ENCODE measurements at regions not wholly inside any gene's neighbourhood (a gene's known extent, or its start where the extent isn't known, plus 50 kb on each side); places are given as distances from the start of the nearest gene placed in this dataset.
"Not testable (repeated sequence)": the region's sequence is repeated elsewhere in the genome, so short reads cannot be mapped to it uniquely, and the experiment has no call there.

GRCh38 chr12:67096533-67097318 lies 172.4 kb upstream of the CAND1 start:
- no peaks in the 10 kb centered on the region for H3K4me1 ChIP-seq
- no peak overlapping the region for H3K4me3 ChIP-seq
- TF ChIP-seq POLR2A (IDR thresholded peaks at IDR 0.05): no peak
- TF ChIP-seq CTCF (IDR thresholded peaks at IDR 0.05): no peak
- peak in 1 of 2 donors; percentile 36 for TF ChIP-seq POLR2AphosphoS5 (IDR thresholded peaks at IDR 0.05; ENCODE audit: insufficient read depth in 1 of 2, low read depth in 1 of 2)
- DNase-seq (ENCODE audit: extremely low spot score in 2 of 2): no peak
- H3K9me3 ChIP-seq: no peaks in the 10 kb centered on the region
- H3K27ac ChIP-seq: no peak overlapping the region
- H3K27me3 ChIP-seq: no peaks in the 10 kb centered on the region
- intact Hi-C loops (cut with DNase I): no loop called here
- no peaks in the 10 kb centered on the region for H3K36me3 ChIP-seq

GRCh38 chr12:67099858-67100257 lies 169.3 kb upstream of the CAND1 start:
- intact Hi-C loops (cut with DNase I): no loop called here
- Histone ChIP-seq H3K4me3 (no peak overlapping the region), H3K36me3 (no peaks in the 10 kb centered on the region), H3K27ac (no peak overlapping the region), H3K27me3 (no peaks in the 10 kb centered on the region), H3K4me1 (no peaks in the 10 kb centered on the region), H3K9me3 (no peaks in the 10 kb centered on the region)
- TF ChIP-seq CTCF (IDR thresholded peaks at IDR 0.05) (no peak), POLR2A (IDR thresholded peaks at IDR 0.05) (no peak), POLR2AphosphoS5 (IDR thresholded peaks at IDR 0.05; ENCODE audit: insufficient read depth in 1 of 2, low read depth in 1 of 2) (no peak)
- DNase-seq (ENCODE audit: extremely low spot score in 2 of 2): no peak

GRCh38 chr12:67103521-67103920 lies 165.6 kb upstream of the CAND1 start:
- no peak for DNase-seq (ENCODE audit: extremely low spot score in 2 of 2)
- Histone ChIP-seq H3K9me3 (no peaks in the 10 kb centered on the region), H3K4me1 (no peaks in the 10 kb centered on the region), H3K27ac (no peak overlapping the region), H3K36me3 (no peaks in the 10 kb centered on the region), H3K27me3 (no peaks in the 10 kb centered on the region), H3K4me3 (no peak overlapping the region)
- TF ChIP-seq CTCF (IDR thresholded peaks at IDR 0.05) (no peak), POLR2A (IDR thresholded peaks at IDR 0.05) (no peak), POLR2AphosphoS5 (IDR thresholded peaks at IDR 0.05; ENCODE audit: insufficient read depth in 1 of 2, low read depth in 1 of 2) (no peak)
- intact Hi-C loops (cut with DNase I): no loop called here

- H3K4me1 ChIP-seq: no peaks in the 10 kb centered on the region
- H3K36me3 ChIP-seq: no peaks in the 10 kb centered on the region
- H3K4me3 ChIP-seq: no peak overlapping the region
- DNase-seq (ENCODE audit: extremely low spot score in 2 of 2): no peak
- H3K9me3 ChIP-seq: no peaks in the 10 kb centered on the region
- H3K27ac ChIP-seq: no peak overlapping the region
- intact Hi-C loops (cut with DNase I): no loop called here
- TF ChIP-seq POLR2A (IDR thresholded peaks at IDR 0.05) (no peak), CTCF (IDR thresholded peaks at IDR 0.05) (no peak), POLR2AphosphoS5 (IDR thresholded peaks at IDR 0.05; ENCODE audit: insufficient read depth in 1 of 2, low read depth in 1 of 2) (no peak)
- no peaks in the 10 kb centered on the region for H3K27me3 ChIP-seq
Measured at GRCh38 chr12:67107235-67107634, 161.9 kb upstream of the CAND1 start.

- H3K4me3 ChIP-seq: no peak overlapping the region
- H3K36me3 ChIP-seq: no peaks in the 10 kb centered on the region
- no peak for DNase-seq (ENCODE audit: extremely low spot score in 2 of 2)
- H3K27ac ChIP-seq: no peak overlapping the region
- intact Hi-C loops (cut with DNase I): no loop called here
- H3K4me1 ChIP-seq: no peaks in the 10 kb centered on the region
- no peak for TF ChIP-seq POLR2A (IDR thresholded peaks at IDR 0.05)
- no peaks in the 10 kb centered on the region for H3K27me3 ChIP-seq
- no peaks in the 10 kb centered on the region for H3K9me3 ChIP-seq
Measured at GRCh38 chr12:67107751-67108269, 161.3 kb upstream of the CAND1 start.

GRCh38 chr12:67110345-67110744 lies 158.8 kb upstream of the CAND1 start:
- H3K9me3 ChIP-seq; H3K4me3 ChIP-seq; DNase-seq (ENCODE audit: extremely low spot score in 2 of 2); H3K4me1 ChIP-seq; H3K27me3 ChIP-seq; H3K36me3 ChIP-seq; intact Hi-C loops (cut with DNase I); H3K27ac ChIP-seq: not testable (repeated sequence)

All from vagina (tissue), 2 donors.